Prostate gland (tissue), 2 donors: ENCODE measurements at regions not wholly inside any gene's neighbourhood (a gene's known extent, or its start where the extent isn't known, plus 50 kb on each side); places are given as distances from the start of the nearest gene placed in this dataset.

ENCODE experiments used
- POLR2A ChIP-seq: fragments of 450-650 bp; IDR thresholded peaks from one replicate; pipeline ENCODE4 v1.6.1; 2016; ENCODE audit warnings: antibody characterized with exemption, mild to moderate bottlenecking
- POLR2AphosphoS5 ChIP-seq: sonication (generic); formaldehyde crosslinking; IDR thresholded peaks from one replicate; pipeline ENCODE4 v1.6.1; 2017; ENCODE audit warnings: antibody characterized with exemption
- TF ChIP-seq, protein P1 (sequence below), 4 experiments: fragments of 200-600 bp in 2 of 4; fragments of 450-650 bp in 2 of 4; sonication (generic) in 2 of 4; IDR thresholded peaks; 1 replicate in 3 of 4; 2 replicates in 1 of 4; pipeline ENCODE4 v1.5.1; 2016 to 2019; ENCODE audit warnings: antibody characterized with exemption in 4 of 4, mild to moderate bottlenecking in 2 of 4, moderate library complexity in 2 of 4

DNA sequence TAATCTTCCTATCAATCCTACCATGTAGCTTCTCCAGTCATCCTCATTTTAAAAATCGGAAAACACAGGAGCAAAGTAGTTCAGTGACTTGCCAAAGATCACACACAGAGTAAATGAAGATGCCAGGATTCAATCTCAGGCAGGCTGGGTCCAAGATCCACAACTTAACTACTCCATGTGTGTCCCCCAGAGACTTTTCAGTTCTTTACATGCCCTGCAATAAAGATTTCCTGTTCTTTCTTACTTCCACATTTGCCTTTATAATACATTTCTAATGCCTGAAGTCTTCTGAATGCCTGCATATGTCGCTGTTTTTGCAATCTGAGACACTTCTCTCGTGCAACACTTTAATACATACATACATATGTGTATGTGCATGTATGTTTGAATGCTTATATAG, 121.7 kb upstream of the MARCKS start:
- TF ChIP-seq, protein P1, sequence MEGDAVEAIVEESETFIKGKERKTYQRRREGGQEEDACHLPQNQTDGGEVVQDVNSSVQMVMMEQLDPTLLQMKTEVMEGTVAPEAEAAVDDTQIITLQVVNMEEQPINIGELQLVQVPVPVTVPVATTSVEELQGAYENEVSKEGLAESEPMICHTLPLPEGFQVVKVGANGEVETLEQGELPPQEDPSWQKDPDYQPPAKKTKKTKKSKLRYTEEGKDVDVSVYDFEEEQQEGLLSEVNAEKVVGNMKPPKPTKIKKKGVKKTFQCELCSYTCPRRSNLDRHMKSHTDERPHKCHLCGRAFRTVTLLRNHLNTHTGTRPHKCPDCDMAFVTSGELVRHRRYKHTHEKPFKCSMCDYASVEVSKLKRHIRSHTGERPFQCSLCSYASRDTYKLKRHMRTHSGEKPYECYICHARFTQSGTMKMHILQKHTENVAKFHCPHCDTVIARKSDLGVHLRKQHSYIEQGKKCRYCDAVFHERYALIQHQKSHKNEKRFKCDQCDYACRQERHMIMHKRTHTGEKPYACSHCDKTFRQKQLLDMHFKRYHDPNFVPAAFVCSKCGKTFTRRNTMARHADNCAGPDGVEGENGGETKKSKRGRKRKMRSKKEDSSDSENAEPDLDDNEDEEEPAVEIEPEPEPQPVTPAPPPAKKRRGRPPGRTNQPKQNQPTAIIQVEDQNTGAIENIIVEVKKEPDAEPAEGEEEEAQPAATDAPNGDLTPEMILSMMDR (IDR thresholded peaks at IDR 0.05): no peak
- no peak for TF ChIP-seq POLR2AphosphoS5
- no peak for TF ChIP-seq POLR2A
